A549 (cell line): ENCODE measurements at regions not wholly inside any gene's neighbourhood (a gene's known extent, or its start where the extent isn't known, plus 50 kb on each side); places are given as distances from the start of the nearest gene placed in this dataset.

Experiments
- ATAC-seq, 2 experiments: fragments of 200-7000 bp in 1 of 2; fragments of >200 bp in 1 of 2; cut with Nextera tagmentation in 1 of 2; cut with Tn5 transposase in 1 of 2; 3 replicates each; pipeline versions ENCODE4 v1.8.0 to v1.9.1; 2018 to 2020; ENCODE audit warnings: mild to moderate bottlenecking in 1 of 2, moderate library complexity in 1 of 2
- CTCF ChIA-PET: fragments of 300-600 bp; sonication (Branson Sonifier 250); formaldehyde crosslinking; extraction: SDS; loops from one replicate; lab custom pipeline; 2021; ENCODE audit warnings: antibody characterized with exemption, inconsistent platforms; lab: Yijun Ruan, JAX
- POLR2A ChIA-PET: fragments of 350-600 bp; formaldehyde crosslinking; extraction: SDS; loops from one replicate; lab custom pipeline; 2021; ENCODE audit warnings: antibody characterized with exemption, inconsistent platforms; lab: Yijun Ruan, JAX
- DNase-seq, 2 experiments: peaks; one replicate each; pipeline versions ENCODE4 v3.0.0 to v3.0.0-alpha.2; 2011 to 2016; ENCODE audit warnings: low read depth in 1 of 2, low spot score in 1 of 2
- FAIRE-seq: peaks from 2 replicates; lab custom pipeline; 2011; peaks lifted over from hg19 to GRCh38; lab: Jason Lieb, UNC
- H3K27ac ChIP-seq, 2 experiments: fragments of >200 bp; sonication (Bioruptor Twin); formaldehyde crosslinking; 3 replicates each; pipeline ENCODE4 v1.5.1; 2016 to 2017
- H3K4me1 ChIP-seq: fragments of >200 bp; sonication (Bioruptor Twin); formaldehyde crosslinking; 3 replicates; pipeline ENCODE4 v1.6.1; 2016
- H3K4me2 ChIP-seq: fragments of >200 bp; sonication (Bioruptor Twin); formaldehyde crosslinking; 3 replicates; pipeline ENCODE4 v1.6.1; 2016
- H3K4me3 ChIP-seq: fragments of >200 bp; sonication (Bioruptor Twin); formaldehyde crosslinking; 3 replicates; pipeline ENCODE4 v1.5.1; 2016
- H3K9me3 ChIP-seq: fragments of >200 bp; sonication (Bioruptor Twin); formaldehyde crosslinking; 3 replicates; pipeline ENCODE4 v1.6.1; 2016
- BHLHE40 ChIP-seq: IDR thresholded peaks from 2 replicates; pipeline ENCODE4 v1.6.1; 2012; ENCODE audit warnings: low read depth, low read length, inconsistent platforms
- ELK1 ChIP-seq: fragments of 150-350 bp; IDR thresholded peaks from 2 replicates; pipeline ENCODE4 v1.6.1; 2014; ENCODE audit warnings: low read depth, mild to moderate bottlenecking, low read length
- FOSB ChIP-seq: fragments of 250-450 bp; sonication (Bioruptor Pico); IDR thresholded peaks from 2 replicates; pipeline ENCODE4 v1.5.0; 2020; ENCODE audit warnings: mild to moderate bottlenecking, moderate library complexity
- GATA3 ChIP-seq: IDR thresholded peaks from 2 replicates; pipeline ENCODE4 v1.6.1; 2012; ENCODE audit warnings: borderline replicate concordance
- HOXA7 ChIP-seq: fragments of 250-450 bp; sonication (Bioruptor Pico); IDR thresholded peaks from 2 replicates; pipeline ENCODE4 v1.5.0; 2020; ENCODE audit warnings: mild to moderate bottlenecking, moderate library complexity
- HOXB13 ChIP-seq: fragments of 250-450 bp; sonication (Bioruptor Pico); IDR thresholded peaks from 2 replicates; pipeline ENCODE4 v1.5.0; 2020; ENCODE audit warnings: low read depth, mild to moderate bottlenecking, moderate library complexity
- HOXB5 ChIP-seq: fragments of 250-450 bp; sonication (Bioruptor Pico); IDR thresholded peaks from 2 replicates; pipeline ENCODE4 v1.5.0; 2020; ENCODE audit warnings: mild to moderate bottlenecking, moderate library complexity
- KDM5A ChIP-seq: fragments of 200-600 bp; sonication (generic); IDR thresholded peaks from 2 replicates; pipeline ENCODE4 v1.6.1; 2016; ENCODE audit warnings: antibody characterized with exemption, mild to moderate bottlenecking
- MAZ ChIP-seq: fragments of 150-350 bp; IDR thresholded peaks from 2 replicates; pipeline ENCODE4 v1.6.1; 2014; ENCODE audit warnings: antibody characterized with exemption, low read depth, low read length, borderline replicate concordance
- MYC ChIP-seq: IDR thresholded peaks from 2 replicates; pipeline ENCODE4 v1.6.1; 2012; ENCODE audit warnings: mild to moderate bottlenecking, inconsistent platforms, low read length, improper control_type of control experiment, borderline replicate concordance
- NFE2L2 ChIP-seq: fragments of 150-350 bp; conservative IDR thresholded peaks from 2 replicates; pipeline ENCODE4 v1.6.1; 2014; ENCODE audit warnings: low read length
- PBX3 ChIP-seq: IDR thresholded peaks from 2 replicates; pipeline ENCODE4 v1.6.1; 2012
- RFX5 ChIP-seq: fragments of 450-650 bp; IDR thresholded peaks from 2 replicates; pipeline ENCODE4 v1.7.1; 2014; ENCODE audit warnings: antibody characterized with exemption, mild to moderate bottlenecking, moderate library complexity
- RNF2 ChIP-seq: fragments of 200-600 bp; sonication (generic); IDR thresholded peaks from 2 replicates; pipeline ENCODE4 v1.6.1; 2016; ENCODE audit warnings: low read depth, mild to moderate bottlenecking, antibody characterized with exemption, moderate library complexity, borderline replicate concordance
- TFCP2L1 ChIP-seq: fragments of 250-450 bp; sonication (Bioruptor Pico); IDR thresholded peaks from 2 replicates; pipeline ENCODE4 v1.5.0; 2021; ENCODE audit warnings: mild to moderate bottlenecking
- ZC3H11A ChIP-seq: fragments of 450-650 bp; IDR thresholded peaks from 2 replicates; pipeline ENCODE4 v1.6.1; 2014; ENCODE audit warnings: antibody characterized with exemption, mild to moderate bottlenecking
- ZFP36 ChIP-seq: fragments of 450-650 bp; IDR thresholded peaks from 2 replicates; pipeline ENCODE4 v1.6.1; 2014; ENCODE audit warnings: borderline replicate concordance; ENCODE audit not compliant: partially characterized antibody
- ZSCAN20 ChIP-seq: fragments of 250-450 bp; sonication (Bioruptor Pico); IDR thresholded peaks from 2 replicates; pipeline ENCODE4 v1.8.0; 2022; ENCODE audit warnings: mild to moderate bottlenecking, moderate library complexity
- WGBS: methylation state at CpG from one replicate; pipeline ENCODE4 v1.1.6; 2017; ENCODE audit errors: missing lambda C conversion rate; 5-methylcytosine and 5-hydroxymethylcytosine counted together
- TF ChIP-seq, protein P1 (sequence below): IDR thresholded peaks from 2 replicates; pipeline ENCODE4 v1.6.1; 2012; ENCODE audit warnings: low read depth, borderline replicate concordance
- TF ChIP-seq, protein P2 (sequence below): fragments of 250-450 bp; sonication (Bioruptor Pico); IDR thresholded peaks from 2 replicates; pipeline ENCODE4 v1.5.0; 2021; ENCODE audit warnings: mild to moderate bottlenecking, moderate library complexity, borderline replicate concordance
- TF ChIP-seq, protein P3 (sequence below): fragments of 250-450 bp; sonication (Bioruptor Pico); IDR thresholded peaks from 2 replicates; pipeline ENCODE4 v1.5.0; 2020; ENCODE audit warnings: low read depth, mild to moderate bottlenecking, moderate library complexity

DNA sequence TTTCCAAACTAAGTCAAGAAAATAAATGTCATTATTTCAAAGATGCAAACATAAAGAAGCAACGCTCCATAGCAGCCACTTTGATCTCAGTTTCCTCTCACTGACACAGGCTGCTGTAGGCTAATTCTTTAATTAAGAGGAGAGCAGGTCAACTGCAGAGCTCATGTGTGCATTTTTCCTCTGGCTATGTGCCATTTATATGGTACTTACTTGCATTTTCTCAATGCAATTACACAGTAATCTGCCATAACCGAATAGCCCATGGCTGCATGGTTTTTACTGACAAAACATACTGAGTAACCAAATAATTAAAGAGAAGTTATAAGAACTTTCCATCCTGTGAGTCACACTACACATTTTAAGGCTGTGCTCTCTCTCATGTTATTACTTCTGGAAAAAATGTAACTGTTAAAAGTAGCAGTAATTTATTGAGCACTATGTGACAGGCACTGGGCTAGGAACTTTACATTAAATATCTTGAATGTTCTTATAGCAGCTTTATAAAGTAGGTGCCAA is 122.0 kb downstream of the ELAPOR2 start:
- no peak for DNase-seq

GRCh38 chr7:86933295-86933845 is 126.1 kb downstream of the ELAPOR2 start:
- CTCF ChIA-PET: interaction anchor here (1.0 to 1.6 kb wide), 2 partner anchors 215 to 304 kb away, joined by 3 to 6 read pairs; no protein-coding TSS in a partner anchor
- WGBS: 31% methylated on average over 4 of the region's 4 CpGs
- Histone ChIP-seq H3K9me3 (no peaks in the 10 kb centered on the region), H3K4me1 (no peaks in the 10 kb centered on the region), H3K4me2 (no peak overlapping the region), H3K27ac (no peak overlapping the region), H3K4me3 (no peak overlapping the region)
- ATAC-seq: no peak
- TF ChIP-seq, protein P1, sequence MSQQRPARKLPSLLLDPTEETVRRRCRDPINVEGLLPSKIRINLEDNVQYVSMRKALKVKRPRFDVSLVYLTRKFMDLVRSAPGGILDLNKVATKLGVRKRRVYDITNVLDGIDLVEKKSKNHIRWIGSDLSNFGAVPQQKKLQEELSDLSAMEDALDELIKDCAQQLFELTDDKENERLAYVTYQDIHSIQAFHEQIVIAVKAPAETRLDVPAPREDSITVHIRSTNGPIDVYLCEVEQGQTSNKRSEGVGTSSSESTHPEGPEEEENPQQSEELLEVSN: no peak
- TF ChIP-seq FOSB (CRISPR knock-in tag): no peak
- TF ChIP-seq, protein P2, sequence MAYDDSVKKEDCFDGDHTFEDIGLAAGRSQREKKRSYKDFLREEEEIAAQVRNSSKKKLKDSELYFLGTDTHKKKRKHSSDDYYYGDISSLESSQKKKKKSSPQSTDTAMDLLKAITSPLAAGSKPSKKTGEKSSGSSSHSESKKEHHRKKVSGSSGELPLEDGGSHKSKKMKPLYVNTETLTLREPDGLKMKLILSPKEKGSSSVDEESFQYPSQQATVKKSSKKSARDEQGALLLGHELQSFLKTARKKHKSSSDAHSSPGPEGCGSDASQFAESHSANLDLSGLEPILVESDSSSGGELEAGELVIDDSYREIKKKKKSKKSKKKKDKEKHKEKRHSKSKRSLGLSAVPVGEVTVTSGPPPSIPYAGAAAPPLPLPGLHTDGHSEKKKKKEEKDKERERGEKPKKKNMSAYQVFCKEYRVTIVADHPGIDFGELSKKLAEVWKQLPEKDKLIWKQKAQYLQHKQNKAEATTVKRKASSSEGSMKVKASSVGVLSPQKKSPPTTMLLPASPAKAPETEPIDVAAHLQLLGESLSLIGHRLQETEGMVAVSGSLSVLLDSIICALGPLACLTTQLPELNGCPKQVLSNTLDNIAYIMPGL (CRISPR knock-in tag): no peak
- TF ChIP-seq HOXB5 (CRISPR knock-in tag): no peak
- TF ChIP-seq MYC: no peak
- no peak for TF ChIP-seq BHLHE40
- TF ChIP-seq HOXA7 (CRISPR knock-in tag): no peak
- no peak for TF ChIP-seq ZC3H11A
- no peak for TF ChIP-seq NFE2L2
- no peak for TF ChIP-seq RNF2
- TF ChIP-seq HOXB13 (CRISPR knock-in tag): no peak
- no peak for TF ChIP-seq PBX3
- no peak for TF ChIP-seq KDM5A
- no peak for TF ChIP-seq RFX5
- no peak for TF ChIP-seq TFCP2L1 (CRISPR knock-in tag)
- TF ChIP-seq ELK1: no peak
- no peak for FAIRE-seq
- POLR2A ChIA-PET: no interaction called here
- DNase-seq: no peak

More for the DNA sequence above, 122.0 kb downstream of the ELAPOR2 start:
- H3K4me2 ChIP-seq: no peak overlapping the region
- POLR2A ChIA-PET: no interaction called here
- WGBS: 13% methylated on average over 2 of the region's 2 CpGs
- TF ChIP-seq ELK1 (no peak), ZFP36 (no peak), TFCP2L1 (CRISPR knock-in tag) (no peak), GATA3 (no peak), MAZ (no peak), ZSCAN20 (CRISPR knock-in tag) (no peak), MYC (no peak), ZC3H11A (no peak)
- TF ChIP-seq, protein P3, sequence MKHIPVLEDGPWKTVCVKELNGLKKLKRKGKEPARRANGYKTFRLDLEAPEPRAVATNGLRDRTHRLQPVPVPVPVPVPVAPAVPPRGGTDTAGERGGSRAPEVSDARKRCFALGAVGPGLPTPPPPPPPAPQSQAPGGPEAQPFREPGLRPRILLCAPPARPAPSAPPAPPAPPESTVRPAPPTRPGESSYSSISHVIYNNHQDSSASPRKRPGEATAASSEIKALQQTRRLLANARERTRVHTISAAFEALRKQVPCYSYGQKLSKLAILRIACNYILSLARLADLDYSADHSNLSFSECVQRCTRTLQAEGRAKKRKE (CRISPR knock-in tag): no peak
- TF ChIP-seq, all 56 proteins: peak for 0
- no peak overlapping the region for H3K27ac ChIP-seq
- H3K4me1 ChIP-seq: no peaks in the 10 kb centered on the region
- FAIRE-seq (no peak), ATAC-seq (no peak)
- no peak overlapping the region for H3K4me3 ChIP-seq
- H3K9me3 ChIP-seq: no peaks in the 10 kb centered on the region
- CTCF ChIA-PET: interaction anchor here (2.7 kb wide), 1 partner anchor 211 kb away, joined by 12 read pairs; no protein-coding TSS in a partner anchor
